Central memory CD8-positive, alpha-beta T cell (primary cell): ENCODE measurements at regions not wholly inside any gene's neighbourhood (a gene's known extent, or its start where the extent isn't known, plus 50 kb on each side); places are given as distances from the start of the nearest gene placed in this dataset.

ENCODE experiments used
- ATAC-seq: fragments of 150-1000 bp; cut with Tn5 transposase; replicated peaks from 2 replicates; pipeline ENCODE4 v1.10.0; 2022; ENCODE audit warnings: mild to moderate bottlenecking, moderate FRiP score, moderate number of reproducible peaks; ENCODE audit not compliant: poor library complexity, severe bottlenecking; ENCODE audit errors: extremely low read depth
- DNase-seq, 2 donors: peaks; one replicate each; pipeline ENCODE4 v3.0.0; 2021; ENCODE audit warnings: low spot score in 2 of 2
- H3K27ac Mint-ChIP-seq: one replicate; pipeline ENCODE4 v1.8.0; 2022; ENCODE audit warnings: low read depth, mild to moderate bottlenecking, moderate library complexity, mixed read lengths
- H3K27me3 Mint-ChIP-seq: one replicate; pipeline ENCODE4 v1.8.0; 2022; ENCODE audit warnings: mixed read lengths
- H3K36me3 Mint-ChIP-seq: one replicate; pipeline ENCODE4 v1.8.0; 2022; ENCODE audit warnings: mild to moderate bottlenecking, moderate library complexity, mixed read lengths; ENCODE audit not compliant: insufficient read depth
- H3K4me1 Mint-ChIP-seq: one replicate; pipeline ENCODE4 v1.8.0; 2022; ENCODE audit warnings: mixed read lengths
- H3K4me3 Mint-ChIP-seq: one replicate; pipeline ENCODE4 v1.8.0; 2022; ENCODE audit warnings: mild to moderate bottlenecking, moderate library complexity, mixed read lengths
- H3K9me3 Mint-ChIP-seq: one replicate; pipeline ENCODE4 v1.8.0; 2022; ENCODE audit warnings: mixed read lengths

DNA sequence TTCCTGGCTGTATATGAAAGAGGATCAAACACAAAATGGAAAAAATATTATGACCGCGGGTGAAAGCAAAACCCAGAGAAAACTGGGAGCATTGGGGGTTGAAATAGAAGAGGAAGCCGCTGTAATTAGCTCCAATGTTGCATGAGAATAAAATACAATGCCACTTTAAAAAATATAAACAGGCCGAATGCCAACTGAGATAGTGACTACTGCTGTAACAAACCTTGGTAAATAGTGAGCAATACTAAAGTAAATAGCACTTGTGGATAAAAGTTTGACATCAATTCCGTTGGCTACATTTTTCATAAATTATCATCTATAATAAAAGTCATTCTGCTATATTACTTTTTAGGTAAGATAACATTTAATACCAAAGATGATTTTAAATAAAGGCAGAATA lies 395.8 kb upstream of the MIR17HG start:
- Mint-ChIP-seq H3K4me1 (no peaks in the 10 kb centered on the region), H3K36me3 (no peaks in the 10 kb centered on the region), H3K4me3 (no peak overlapping the region), H3K27ac (no peak overlapping the region), H3K27me3 (no peaks in the 10 kb centered on the region), H3K9me3 (peaks cover 22% of the 10 kb centered on the region)
- no peak for ATAC-seq
- no peak for DNase-seq

DNA sequence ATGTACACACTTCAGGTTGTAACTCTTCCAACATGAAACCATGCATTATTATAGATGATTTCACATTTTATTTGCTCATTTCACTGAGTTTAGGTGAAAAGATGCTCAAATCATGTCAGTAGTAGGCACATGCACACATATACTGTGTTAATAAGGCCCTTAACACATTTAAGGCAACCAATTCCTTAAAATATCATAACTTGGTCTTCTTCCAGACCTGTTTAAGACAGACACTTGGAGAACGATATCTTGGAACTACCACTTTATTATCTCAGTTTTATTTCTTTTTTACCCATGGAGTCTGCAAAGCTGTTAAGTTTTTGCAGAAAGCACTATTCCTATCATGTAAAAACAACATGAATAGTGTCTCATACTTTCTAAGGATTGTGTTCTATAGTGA lies 395.2 kb upstream of the MIR17HG start:
- H3K27me3 Mint-ChIP-seq: no peaks in the 10 kb centered on the region

DNA sequence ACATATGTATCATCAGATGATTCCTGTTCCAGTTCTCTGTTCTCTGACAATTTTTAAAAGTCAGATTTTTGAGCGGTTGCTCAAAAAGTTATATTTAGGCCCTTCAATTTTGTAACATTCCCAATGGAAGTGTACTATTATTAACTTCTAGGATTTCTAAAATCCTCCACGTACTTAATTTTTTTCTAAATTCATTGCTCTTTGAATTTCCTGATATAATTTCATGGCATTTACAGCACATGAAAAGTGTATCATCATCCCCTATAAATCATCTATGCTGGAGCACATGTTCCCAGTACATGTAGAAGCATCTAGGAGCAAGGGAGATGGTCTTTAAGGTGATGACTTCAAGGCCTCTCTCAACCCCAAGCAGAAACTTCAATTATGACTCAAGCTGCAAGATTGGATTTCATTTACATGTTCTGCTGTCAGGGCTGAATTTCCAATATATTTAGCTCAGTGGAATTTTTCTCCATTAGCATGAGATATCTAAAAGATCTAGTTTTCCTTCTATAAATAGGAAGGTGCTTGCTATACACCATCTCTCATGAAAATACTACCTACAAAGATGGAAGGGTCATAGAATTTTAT lies 392.8 kb upstream of the MIR17HG start:
- Mint-ChIP-seq H3K4me1 (no peaks in the 10 kb centered on the region), H3K4me3 (no peak overlapping the region), H3K27me3 (no peaks in the 10 kb centered on the region), H3K9me3 (peaks cover 12% of the 10 kb centered on the region), H3K36me3 (no peaks in the 10 kb centered on the region), H3K27ac (no peak overlapping the region)
- DNase-seq: no peak
- no peak for ATAC-seq

More for the DNA sequence above, 395.2 kb upstream of the MIR17HG start:
- H3K36me3 Mint-ChIP-seq: no peaks in the 10 kb centered on the region
- H3K4me1 Mint-ChIP-seq: no peaks in the 10 kb centered on the region
- DNase-seq (no peak), ATAC-seq (no peak)
- H3K4me3 Mint-ChIP-seq: no peak overlapping the region
- H3K27ac Mint-ChIP-seq: no peak overlapping the region
- peaks cover 24% of the 10 kb centered on the region for H3K9me3 Mint-ChIP-seq

DNA sequence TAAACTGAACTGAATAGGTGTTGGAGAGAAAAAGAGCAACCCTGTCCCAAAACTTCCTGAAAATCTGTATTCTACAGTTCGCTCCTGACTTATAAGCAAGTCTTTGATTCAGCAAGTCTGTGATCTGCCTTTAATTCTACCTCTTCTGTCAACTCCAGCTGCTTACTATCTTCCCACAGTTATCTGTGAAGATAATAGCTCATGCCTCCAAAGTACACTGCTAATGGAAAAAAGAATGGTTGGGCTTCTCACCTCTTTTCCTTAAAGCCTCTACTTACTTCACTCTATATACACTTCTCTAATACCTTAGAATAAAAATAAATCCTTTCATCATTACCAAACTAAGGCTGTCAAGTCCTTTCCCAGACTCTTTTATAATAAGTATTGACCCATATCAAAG lies 391.5 kb upstream of the MIR17HG start:
- H3K27ac Mint-ChIP-seq: no peak overlapping the region
- no peak for ATAC-seq

DNA sequence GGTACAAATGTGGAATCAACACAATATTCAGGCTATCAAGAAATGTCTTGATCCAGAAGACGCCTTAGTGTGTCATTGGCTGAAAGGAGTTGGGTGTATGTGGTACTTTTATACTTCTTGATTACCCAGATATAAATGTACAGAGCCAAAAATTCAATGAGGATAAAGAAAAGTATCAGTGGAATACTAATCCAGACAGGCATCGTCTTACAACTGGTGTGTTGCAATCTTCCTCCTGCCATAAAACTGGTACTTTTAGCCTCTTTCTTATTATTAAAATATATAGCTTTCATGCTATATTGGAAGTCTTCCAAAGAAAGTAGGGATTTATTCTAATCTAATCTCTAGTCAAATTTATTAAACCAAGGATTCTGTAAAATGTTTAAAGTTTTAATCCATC lies 388.6 kb upstream of the MIR17HG start:
- H3K27ac Mint-ChIP-seq: no peak overlapping the region

More for the DNA sequence above, 391.5 kb upstream of the MIR17HG start:
- Mint-ChIP-seq H3K4me3 (no peak overlapping the region), H3K27me3 (no peaks in the 10 kb centered on the region), H3K9me3 (peaks cover 16% of the 10 kb centered on the region), H3K36me3 (no peaks in the 10 kb centered on the region), H3K4me1 (no peaks in the 10 kb centered on the region)
- no peak for DNase-seq

DNA sequence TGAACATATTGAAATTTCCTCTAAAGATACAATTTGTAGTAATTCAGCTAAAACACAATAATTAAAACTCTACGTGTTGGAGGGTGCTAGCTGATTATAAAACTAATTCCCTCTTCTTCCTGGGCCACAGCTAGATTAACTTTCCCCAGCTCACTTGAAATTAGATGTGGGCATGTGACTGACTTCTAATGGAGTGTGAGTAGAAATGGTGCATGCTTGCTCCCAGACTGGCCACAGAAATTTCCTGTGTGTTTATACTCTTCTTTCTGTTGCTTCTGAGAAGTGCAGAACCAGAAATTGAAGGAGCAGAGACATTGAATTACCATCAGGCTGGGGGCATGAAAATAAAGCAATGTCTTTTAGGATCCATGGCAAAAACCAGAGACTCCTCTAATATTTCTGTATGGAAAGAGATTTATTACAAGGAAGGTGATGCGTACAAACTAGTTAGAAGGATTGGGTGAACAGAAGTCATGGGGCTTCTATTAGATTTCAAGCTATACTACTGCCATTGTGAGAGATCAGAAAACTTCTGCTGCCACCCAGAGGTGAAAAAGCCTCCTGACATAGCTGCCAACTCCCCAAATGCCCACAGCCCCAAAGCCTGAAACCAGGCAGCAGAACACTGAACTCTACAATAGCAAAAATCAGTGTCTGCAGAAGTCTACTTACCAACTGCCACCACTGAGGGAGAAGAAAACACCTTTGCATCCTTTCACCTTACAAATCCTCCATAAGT lies 379.2 kb upstream of the MIR17HG start:
- Mint-ChIP-seq H3K36me3 (no peaks in the 10 kb centered on the region), H3K4me3 (no peak overlapping the region), H3K27ac (no peak overlapping the region), H3K27me3 (no peaks in the 10 kb centered on the region), H3K4me1 (no peaks in the 10 kb centered on the region), H3K9me3 (peaks cover 13% of the 10 kb centered on the region)
- ATAC-seq (no peak), DNase-seq (no peak)

More for the DNA sequence above, 388.6 kb upstream of the MIR17HG start:
- Mint-ChIP-seq H3K4me1 (no peaks in the 10 kb centered on the region), H3K4me3 (no peak overlapping the region), H3K27me3 (no peaks in the 10 kb centered on the region), H3K9me3 (peaks cover 19% of the 10 kb centered on the region), H3K36me3 (no peaks in the 10 kb centered on the region)
- ATAC-seq: no peak
- no peak for DNase-seq

DNA sequence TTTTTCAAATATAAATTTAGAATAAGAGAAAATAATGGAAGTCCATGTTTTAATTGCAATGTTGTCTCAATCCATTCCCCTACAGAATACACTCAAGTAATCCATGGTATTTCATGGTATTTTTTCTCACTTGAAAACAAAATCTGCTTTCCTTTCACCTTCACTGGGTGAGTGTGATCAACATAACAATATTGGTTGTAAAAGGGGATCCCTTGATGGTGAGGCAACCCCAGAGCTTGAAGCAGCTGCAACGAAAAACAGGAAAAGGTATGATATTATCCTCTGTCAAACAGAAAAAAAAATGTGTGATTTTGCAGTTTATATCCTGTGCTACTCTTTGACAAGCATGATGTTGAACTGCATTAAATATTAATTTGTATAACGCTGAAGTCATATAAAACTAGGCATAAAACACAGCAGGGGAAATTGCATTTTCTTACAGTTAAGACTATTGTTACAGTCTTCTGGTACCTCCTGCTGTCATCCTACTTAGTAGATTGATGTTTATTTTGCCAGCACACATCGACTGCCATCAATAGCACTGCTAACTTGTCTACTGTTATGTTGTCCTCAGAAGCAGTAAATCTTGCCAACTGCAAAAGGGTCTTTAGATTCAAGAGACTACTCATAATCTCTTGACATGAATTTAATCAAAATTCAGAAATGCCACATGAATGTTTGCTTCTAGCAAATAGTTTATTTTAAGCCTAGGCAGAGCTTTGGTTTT lies 373.1 kb upstream of the MIR17HG start:
- Mint-ChIP-seq H3K27ac (no peak overlapping the region), H3K4me1 (no peaks in the 10 kb centered on the region), H3K36me3 (no peaks in the 10 kb centered on the region), H3K9me3 (peaks cover 19% of the 10 kb centered on the region), H3K4me3 (no peak overlapping the region), H3K27me3 (no peaks in the 10 kb centered on the region)
- DNase-seq (no peak), ATAC-seq (no peak)

DNA sequence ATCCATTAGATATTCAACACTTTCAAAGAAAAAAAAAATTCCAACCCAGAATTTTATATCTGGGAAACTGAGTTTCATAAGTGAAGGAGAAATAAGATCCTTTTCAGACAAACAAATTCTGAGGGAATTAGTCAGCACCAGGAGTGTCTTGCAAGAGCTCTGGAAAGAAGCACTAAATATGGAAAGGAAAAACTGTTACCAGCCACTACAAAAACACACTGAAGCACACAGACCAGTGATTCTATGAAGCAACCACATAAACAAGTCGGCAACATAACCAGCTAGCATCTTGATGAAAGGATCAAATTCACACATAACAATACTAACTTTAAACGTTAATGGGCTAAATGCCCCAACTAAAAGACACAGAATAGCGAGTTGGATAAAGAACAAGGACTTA lies 368.4 kb upstream of the MIR17HG start:
- H3K27me3 Mint-ChIP-seq: no peaks in the 10 kb centered on the region
- H3K4me1 Mint-ChIP-seq: no peaks in the 10 kb centered on the region
- H3K27ac Mint-ChIP-seq: no peak overlapping the region
- peaks cover 2% of the 10 kb centered on the region for H3K36me3 Mint-ChIP-seq
- H3K4me3 Mint-ChIP-seq: no peak overlapping the region
- H3K9me3 Mint-ChIP-seq: peaks cover 16% of the 10 kb centered on the region
- ATAC-seq (no peak), DNase-seq (no peak)

DNA sequence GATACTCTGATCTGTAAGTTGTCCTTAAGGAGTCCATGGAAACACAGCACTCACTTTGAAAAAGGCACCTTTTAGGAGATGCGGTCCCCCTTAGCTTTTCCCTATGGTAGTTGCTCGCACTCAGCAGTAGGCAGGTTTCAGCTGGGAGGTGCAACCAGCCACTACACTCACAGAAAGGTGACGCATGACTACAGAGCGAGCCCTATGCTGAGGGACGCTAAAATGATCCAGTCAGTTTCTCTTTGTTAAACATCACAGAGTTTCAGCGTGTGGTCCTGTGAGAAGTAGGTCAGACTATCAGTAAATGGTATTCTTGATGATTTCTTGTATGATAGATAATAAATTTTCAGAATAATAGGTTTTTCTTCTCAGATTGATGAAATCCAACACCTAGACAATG lies 362.7 kb upstream of the MIR17HG start:
- Mint-ChIP-seq H3K36me3 (peaks cover 2% of the 10 kb centered on the region), H3K27me3 (no peaks in the 10 kb centered on the region), H3K4me1 (no peaks in the 10 kb centered on the region), H3K9me3 (peaks cover 5% of the 10 kb centered on the region), H3K27ac (no peak overlapping the region), H3K4me3 (no peak overlapping the region)
- no peak for ATAC-seq
- DNase-seq: no peak

DNA sequence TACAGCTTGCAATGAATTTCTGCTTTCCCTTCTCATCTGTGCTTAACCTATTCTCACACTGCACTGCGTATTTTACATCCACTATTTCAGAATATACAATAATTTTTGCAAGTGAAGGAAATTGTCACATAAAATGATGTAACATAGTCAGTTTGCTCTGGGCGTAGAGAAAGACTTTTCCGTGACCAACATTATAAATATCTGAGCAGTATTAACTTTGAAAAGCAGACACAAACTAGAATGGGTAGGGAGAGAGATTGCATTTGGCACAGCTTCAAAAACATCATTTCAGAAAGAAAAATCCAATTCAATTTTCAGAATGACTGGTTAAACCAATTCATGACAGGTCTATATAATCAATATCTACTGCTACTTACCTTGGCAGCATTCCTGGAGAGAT lies 352.5 kb upstream of the MIR17HG start:
- Mint-ChIP-seq H3K36me3 (peaks cover 2% of the 10 kb centered on the region), H3K9me3 (peaks cover 19% of the 10 kb centered on the region), H3K4me3 (no peak overlapping the region), H3K4me1 (no peaks in the 10 kb centered on the region), H3K27ac (no peak overlapping the region), H3K27me3 (no peaks in the 10 kb centered on the region)
- no peak for DNase-seq
- no peak for ATAC-seq

DNA sequence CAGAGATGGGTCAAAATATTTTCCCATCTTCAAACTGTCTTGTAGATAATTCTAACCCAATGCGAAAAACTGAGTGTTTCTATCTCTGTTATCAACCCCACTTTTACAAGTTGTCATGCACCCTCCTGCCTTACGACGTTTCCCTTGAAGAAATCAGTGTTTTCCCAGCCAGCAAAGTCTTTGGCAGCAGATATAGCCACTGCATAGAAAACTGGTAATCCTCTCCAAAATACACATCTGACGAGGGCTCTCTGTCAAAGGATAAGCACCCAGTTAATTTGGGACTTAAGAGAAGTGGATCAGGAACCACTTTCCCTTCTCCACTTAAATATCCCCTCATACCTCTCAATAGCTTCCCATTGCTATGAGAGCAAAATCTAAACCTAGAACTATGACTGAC lies 351.9 kb upstream of the MIR17HG start:
- H3K27ac Mint-ChIP-seq: no peak overlapping the region
- no peaks in the 10 kb centered on the region for H3K4me1 Mint-ChIP-seq
- H3K27me3 Mint-ChIP-seq: no peaks in the 10 kb centered on the region
- H3K9me3 Mint-ChIP-seq: peaks cover 16% of the 10 kb centered on the region
- peaks cover 2% of the 10 kb centered on the region for H3K36me3 Mint-ChIP-seq
- no peak for DNase-seq
- no peak for ATAC-seq
- H3K4me3 Mint-ChIP-seq: no peak overlapping the region

DNA sequence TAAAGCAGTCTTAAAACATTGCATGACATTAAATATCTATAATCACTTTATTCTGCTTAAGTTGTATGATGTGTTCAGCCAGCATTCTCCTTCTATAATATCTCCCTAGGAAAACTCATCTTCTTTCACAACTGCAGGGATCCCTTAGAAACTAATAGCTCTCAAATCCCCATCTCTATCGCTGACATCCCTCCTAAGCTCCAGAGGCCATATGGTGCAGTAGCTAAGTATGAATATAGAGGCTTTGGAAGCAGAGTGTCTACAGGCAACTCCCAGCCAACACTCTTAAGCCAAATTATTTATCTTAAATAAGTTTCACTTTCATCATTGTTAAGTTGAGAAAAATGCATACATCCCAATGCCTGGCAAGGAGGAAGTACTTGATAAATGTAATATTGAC lies 349.5 kb upstream of the MIR17HG start:
- no peaks in the 10 kb centered on the region for H3K4me1 Mint-ChIP-seq
- peaks cover 16% of the 10 kb centered on the region for H3K9me3 Mint-ChIP-seq
- no peak overlapping the region for H3K27ac Mint-ChIP-seq
- no peak overlapping the region for H3K4me3 Mint-ChIP-seq
- DNase-seq (no peak), ATAC-seq (no peak)
- no peaks in the 10 kb centered on the region for H3K27me3 Mint-ChIP-seq
- H3K36me3 Mint-ChIP-seq: peaks cover 2% of the 10 kb centered on the region

DNA sequence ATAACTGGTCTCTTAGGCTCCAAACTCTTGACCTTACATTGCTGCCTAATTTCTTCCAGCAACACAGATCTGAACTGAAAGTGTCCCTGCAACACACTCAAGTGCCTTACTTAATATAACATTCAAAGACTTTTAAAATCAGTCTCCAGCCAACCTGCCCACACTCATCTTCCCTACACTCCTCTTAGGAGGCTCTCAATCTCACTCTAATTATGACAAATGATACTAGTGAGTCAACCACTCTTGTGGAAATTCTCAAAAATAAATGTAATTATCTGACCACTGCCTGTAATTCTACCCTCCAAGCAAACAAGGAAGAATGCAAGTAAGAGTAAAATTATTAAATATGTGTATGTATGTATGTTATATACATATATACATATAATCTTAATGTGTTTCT lies 348.1 kb upstream of the MIR17HG start:
- H3K36me3 Mint-ChIP-seq: peaks cover 2% of the 10 kb centered on the region
- no peaks in the 10 kb centered on the region for H3K4me1 Mint-ChIP-seq
- H3K27me3 Mint-ChIP-seq: no peaks in the 10 kb centered on the region
- H3K27ac Mint-ChIP-seq: no peak overlapping the region
- H3K9me3 Mint-ChIP-seq: peaks cover 16% of the 10 kb centered on the region
- no peak overlapping the region for H3K4me3 Mint-ChIP-seq
- no peak for ATAC-seq
- no peak for DNase-seq
